ENCODE measurements at regions not wholly inside any gene's neighbourhood (a gene's known extent, or its start where the extent isn't known, plus 50 kb on each side); places are given as distances from the start of the nearest gene placed in this dataset.

DNA sequence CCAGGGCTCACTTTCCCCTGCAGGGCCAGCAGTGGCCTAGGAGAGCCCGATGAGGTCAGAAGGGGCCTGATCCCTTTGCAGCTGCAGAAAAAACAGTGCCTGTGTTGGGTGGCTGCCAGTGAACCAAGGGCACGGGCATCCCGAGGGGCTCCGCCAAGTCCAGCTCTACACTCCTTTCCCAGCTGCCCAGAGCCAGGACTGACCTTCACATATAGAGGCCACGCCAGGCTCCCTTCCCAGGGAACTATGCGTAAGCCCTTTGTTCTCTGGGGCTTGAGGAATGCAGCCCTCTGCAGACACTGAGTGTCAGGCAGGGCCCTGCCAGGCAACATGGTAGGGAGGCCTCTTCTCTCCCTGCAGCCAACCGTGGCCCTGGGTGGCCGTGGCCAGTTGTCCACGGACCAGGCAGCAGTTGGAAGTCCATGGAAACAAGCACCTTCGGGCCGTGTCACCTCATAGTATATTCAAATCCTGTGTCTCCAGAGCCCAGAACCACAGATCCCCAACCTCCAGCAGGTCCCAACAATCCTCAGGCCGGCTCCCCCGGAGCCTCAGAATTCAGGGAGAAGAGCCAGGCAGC lies 194.0 kb downstream of the NPHP4 start:
- CTCF ChIA-PET = no interaction called here
- Histone ChIP-seq H3K4me3 (ENCODE audit: low read length) (no peak overlapping the region), H3K36me3 (ENCODE audit: insufficient read depth, low read length) (no peaks in the 10 kb centered on the region), H3K4me1 (ENCODE audit: insufficient read depth, low read length) (no peaks in the 10 kb centered on the region), H3K9me3 (ENCODE audit: low read length) (no peaks in the 10 kb centered on the region), H3K27ac (ENCODE audit: low read depth, low read length) (no peak overlapping the region), H3K27me3 (ENCODE audit: insufficient read depth, low read length, poor library complexity, severe bottlenecking) (no peaks in the 10 kb centered on the region)
- Mint-ChIP-seq H3K27ac (no peak overlapping the region), H3K27me3 (peaks cover 4 to 23% of the 10 kb centered on the region in 2 donors), H3K36me3 (no peaks in the 10 kb centered on the region), H3K9me3 (peaks cover 0 to 2% (median 0%) of the 10 kb centered on the region in 5 donors), H3K4me1 (no peaks in the 10 kb centered on the region), H3K4me3 (no peak overlapping the region)
- DNase-seq = no peak
- POLR2A ChIA-PET = no interaction called here

DNA sequence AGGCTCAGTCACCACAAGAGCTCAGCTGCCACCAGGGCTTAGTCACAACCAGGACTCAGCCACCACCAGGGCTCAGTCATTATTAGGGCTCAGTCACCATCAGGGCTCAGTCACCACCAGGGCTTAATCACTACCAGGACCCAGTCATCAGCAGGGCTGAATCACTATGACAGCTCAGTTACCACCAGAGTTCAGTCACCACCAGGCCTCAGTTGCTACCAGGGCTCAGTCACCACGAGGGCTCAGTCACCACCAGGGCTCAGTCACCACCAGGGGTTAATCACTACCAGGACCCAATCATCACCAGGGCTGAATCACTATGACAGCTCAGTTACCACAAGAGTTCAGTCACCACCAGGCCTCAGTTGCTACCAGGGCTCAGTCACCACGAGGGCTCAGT lies 196.2 kb downstream of the NPHP4 start:
- Mint-ChIP-seq H3K36me3 (no peaks in the 10 kb centered on the region), H3K27ac (no peak overlapping the region), H3K4me1 (no peaks in the 10 kb centered on the region), H3K9me3 (peaks cover 0 to 4% (median 2%) of the 10 kb centered on the region in 5 donors), H3K4me3 (no peak overlapping the region), H3K27me3 (peaks cover 6 to 30% of the 10 kb centered on the region in 2 donors)
- no peak for DNase-seq
- H3K4me3 ChIP-seq (ENCODE audit: low read length) = no peak overlapping the region
- H3K9me3 ChIP-seq (ENCODE audit: low read length) = no peaks in the 10 kb centered on the region
- ChIA-PET CTCF (no interaction called here), POLR2A (no interaction called here)
- no peaks in the 10 kb centered on the region for H3K36me3 ChIP-seq (ENCODE audit: insufficient read depth, low read length)
- H3K4me1 ChIP-seq (ENCODE audit: insufficient read depth, low read length) = no peaks in the 10 kb centered on the region
- no peaks in the 10 kb centered on the region for H3K27me3 ChIP-seq (ENCODE audit: insufficient read depth, low read length, poor library complexity, severe bottlenecking)
- no peak overlapping the region for H3K27ac ChIP-seq (ENCODE audit: low read depth, low read length)

DNA sequence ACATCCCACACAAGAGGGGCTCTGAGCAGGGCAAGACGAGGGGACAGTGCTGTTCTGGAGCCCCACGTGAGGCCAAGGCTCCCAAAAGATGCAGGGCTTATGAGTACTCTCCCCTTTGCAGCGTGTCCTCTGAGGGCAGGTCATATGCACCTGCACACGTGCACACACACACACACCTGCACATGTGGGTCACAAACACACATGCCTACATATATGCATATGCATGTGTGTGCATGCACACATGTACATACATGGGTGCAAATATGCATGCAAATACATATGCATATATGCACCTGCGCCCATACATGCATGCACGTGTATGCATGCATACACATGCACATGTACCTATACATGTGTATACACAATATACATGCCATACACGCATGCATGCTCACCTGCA lies 197.9 kb downstream of the NPHP4 start:
- ChIA-PET POLR2A (no interaction called here), CTCF (no interaction called here)
- Histone ChIP-seq H3K27ac (ENCODE audit: low read depth, low read length) (no peak overlapping the region), H3K36me3 (ENCODE audit: insufficient read depth, low read length) (no peaks in the 10 kb centered on the region), H3K9me3 (ENCODE audit: low read length) (no peaks in the 10 kb centered on the region), H3K4me3 (ENCODE audit: low read length) (no peak overlapping the region), H3K4me1 (ENCODE audit: insufficient read depth, low read length) (no peaks in the 10 kb centered on the region), H3K27me3 (ENCODE audit: insufficient read depth, low read length, poor library complexity, severe bottlenecking) (no peaks in the 10 kb centered on the region)
- Mint-ChIP-seq H3K36me3 (no peaks in the 10 kb centered on the region), H3K9me3 (peaks cover 5 to 13% (median 6%) of the 10 kb centered on the region in 5 donors), H3K27me3 (peaks cover 4 to 36% of the 10 kb centered on the region in 2 donors), H3K27ac (no peak overlapping the region), H3K4me3 (no peak overlapping the region), H3K4me1 (no peaks in the 10 kb centered on the region)
- DNase-seq = no peak

DNA sequence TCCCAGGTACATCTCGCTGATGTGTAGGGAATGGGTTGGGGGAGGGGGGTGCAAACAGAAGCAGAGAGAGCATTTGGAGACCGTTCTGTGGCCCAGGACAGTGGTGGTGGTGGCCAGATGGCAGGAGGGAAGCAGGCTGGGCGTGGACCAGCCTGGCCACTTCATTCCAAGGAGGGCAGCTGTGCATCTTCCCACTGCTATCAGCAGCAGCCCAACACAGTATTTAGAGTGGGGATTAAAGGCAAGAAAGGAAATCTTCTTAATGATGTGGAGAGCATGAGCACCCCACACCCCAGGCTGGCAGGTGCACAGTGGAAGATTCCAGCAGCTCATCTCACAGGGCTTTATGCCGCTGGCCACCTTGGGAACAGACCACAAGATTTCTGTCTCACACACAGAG lies 198.7 kb downstream of the NPHP4 start:
- ChIA-PET CTCF (no interaction called here), POLR2A (interaction anchor here (0.7 kb wide), 1 partner anchor 249 kb away, joined by 3 read pairs; no protein-coding TSS in a partner anchor)
- no peaks in the 10 kb centered on the region for H3K4me1 Mint-ChIP-seq
- no peaks in the 10 kb centered on the region for H3K36me3 Mint-ChIP-seq
- H3K27ac Mint-ChIP-seq = no peak overlapping the region
- DNase-seq = no peak
- no peaks in the 10 kb centered on the region for H3K4me1 ChIP-seq (ENCODE audit: insufficient read depth, low read length)
- peaks cover 4 to 31% of the 10 kb centered on the region in 2 donors for H3K27me3 Mint-ChIP-seq
- H3K36me3 ChIP-seq (ENCODE audit: insufficient read depth, low read length) = no peaks in the 10 kb centered on the region
- H3K9me3 Mint-ChIP-seq = peaks cover 6 to 15% (median 8%) of the 10 kb centered on the region in 5 donors
- no peaks in the 10 kb centered on the region for H3K9me3 ChIP-seq (ENCODE audit: low read length)
- H3K27me3 ChIP-seq (ENCODE audit: insufficient read depth, low read length, poor library complexity, severe bottlenecking) = no peaks in the 10 kb centered on the region
- H3K4me3 Mint-ChIP-seq = no peak overlapping the region
- H3K27ac ChIP-seq (ENCODE audit: low read depth, low read length) = no peak overlapping the region
- H3K4me3 ChIP-seq (ENCODE audit: low read length) = no peak overlapping the region

DNA sequence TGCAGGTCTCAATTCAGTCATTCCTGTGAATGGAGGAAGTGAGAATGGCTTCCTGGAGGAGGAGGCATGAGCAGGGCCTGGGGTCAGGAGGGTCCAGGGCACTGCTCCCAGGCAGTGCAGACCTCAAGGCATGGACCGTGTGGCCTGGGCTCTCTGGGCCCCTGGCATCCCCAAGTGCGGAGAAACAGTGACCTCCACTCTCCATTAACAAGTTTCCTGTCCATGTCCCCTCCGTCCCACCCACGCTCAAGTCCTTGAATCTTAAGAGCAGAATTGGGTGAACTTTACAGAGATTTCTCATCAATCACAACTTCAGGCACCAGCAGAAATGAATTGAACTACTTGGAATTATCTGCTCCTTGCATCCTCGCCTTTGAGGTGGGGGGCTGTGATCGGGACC lies 211.1 kb downstream of the NPHP4 start:
- POLR2A ChIA-PET = no interaction called here
- H3K9me3 Mint-ChIP-seq = peaks cover 0 to 5% (median 4%) of the 10 kb centered on the region in 5 donors

DNA sequence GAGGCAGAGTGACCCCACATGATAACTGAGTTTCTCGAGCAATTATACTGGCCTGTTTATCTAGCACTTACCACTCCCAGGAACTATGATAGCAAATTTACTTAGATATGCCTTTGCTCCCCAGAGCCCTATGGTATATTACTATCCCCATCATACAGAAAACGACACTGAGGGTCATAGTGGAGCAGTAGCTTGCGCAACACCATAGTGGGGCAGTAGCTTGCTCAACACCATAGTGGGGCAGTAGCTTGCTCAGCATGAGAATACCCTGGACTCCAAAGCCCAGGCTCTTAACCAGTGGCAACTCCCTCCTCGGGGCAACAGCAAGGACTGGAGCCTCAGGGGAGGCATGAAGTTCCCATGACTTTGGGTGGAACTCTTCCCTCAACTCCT lies 211.9 kb downstream of the NPHP4 start:
- DNase-seq = no peak
- H3K27me3 ChIP-seq (ENCODE audit: insufficient read depth, low read length, poor library complexity, severe bottlenecking) = no peaks in the 10 kb centered on the region
- Mint-ChIP-seq H3K36me3 (no peaks in the 10 kb centered on the region), H3K9me3 (peaks cover 0 to 5% (median 4%) of the 10 kb centered on the region in 5 donors), H3K27ac (no peak overlapping the region), H3K27me3 (peaks cover 2 to 12% of the 10 kb centered on the region in 2 donors), H3K4me1 (no peaks in the 10 kb centered on the region), H3K4me3 (no peak overlapping the region)
- H3K4me3 ChIP-seq (ENCODE audit: low read length) = no peak overlapping the region
- POLR2A ChIA-PET = no interaction called here
- H3K27ac ChIP-seq (ENCODE audit: low read depth, low read length) = no peak overlapping the region
- no peaks in the 10 kb centered on the region for H3K4me1 ChIP-seq (ENCODE audit: insufficient read depth, low read length)
- H3K36me3 ChIP-seq (ENCODE audit: insufficient read depth, low read length) = no peaks in the 10 kb centered on the region
- no peaks in the 10 kb centered on the region for H3K9me3 ChIP-seq (ENCODE audit: low read length)
- CTCF ChIA-PET = no interaction called here

More for the DNA sequence above, 211.1 kb downstream of the NPHP4 start:
- Mint-ChIP-seq H3K4me3 (no peak overlapping the region), H3K4me1 (no peaks in the 10 kb centered on the region), H3K27ac (no peak overlapping the region), H3K27me3 (peaks cover 2 to 14% of the 10 kb centered on the region in 2 donors), H3K36me3 (no peaks in the 10 kb centered on the region)
- no peaks in the 10 kb centered on the region for H3K27me3 ChIP-seq (ENCODE audit: insufficient read depth, low read length, poor library complexity, severe bottlenecking)
- H3K9me3 ChIP-seq (ENCODE audit: low read length) = no peaks in the 10 kb centered on the region
- H3K4me3 ChIP-seq (ENCODE audit: low read length) = no peak overlapping the region
- H3K36me3 ChIP-seq (ENCODE audit: insufficient read depth, low read length) = no peaks in the 10 kb centered on the region
- no peak overlapping the region for H3K27ac ChIP-seq (ENCODE audit: low read depth, low read length)
- CTCF ChIA-PET = no interaction called here
- no peaks in the 10 kb centered on the region for H3K4me1 ChIP-seq (ENCODE audit: insufficient read depth, low read length)
- no peak for DNase-seq

DNA sequence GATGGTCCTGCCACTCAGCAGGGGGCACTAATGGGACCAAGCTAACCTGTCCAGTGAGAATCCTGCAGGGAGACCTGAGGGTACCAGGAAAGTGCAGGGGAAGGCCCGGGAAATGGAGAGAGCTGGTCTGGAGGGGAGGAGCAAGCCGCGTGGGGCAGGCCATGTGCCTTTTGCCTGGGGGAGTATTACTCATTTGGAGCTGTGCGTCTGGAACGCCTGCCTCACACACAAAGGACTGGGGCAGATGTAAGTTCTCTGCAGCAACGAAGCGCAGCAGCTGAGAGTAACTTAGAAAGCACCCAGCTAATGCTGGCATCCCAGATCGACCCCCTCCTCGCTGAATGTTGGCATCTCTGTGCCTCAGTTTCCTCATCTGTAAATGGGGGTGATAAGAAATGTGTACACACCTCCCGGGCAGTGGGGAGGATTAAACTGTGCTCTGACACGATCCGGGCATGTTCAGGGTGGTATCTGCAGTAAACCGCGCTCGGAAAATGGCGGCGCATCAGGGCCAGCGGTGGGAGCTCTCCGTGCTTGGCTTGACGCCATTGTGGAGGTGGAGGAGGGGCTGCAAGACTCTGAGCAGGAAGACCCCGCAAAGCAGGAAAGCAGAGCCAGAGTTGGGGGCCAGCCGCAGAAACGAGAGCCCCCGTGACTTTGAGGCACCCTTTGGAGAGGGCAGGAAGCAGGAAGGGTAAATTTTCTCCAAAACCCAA lies 212.5 kb downstream of the NPHP4 start:
- H3K27ac Mint-ChIP-seq = no peak overlapping the region
- no peaks in the 10 kb centered on the region for H3K4me1 Mint-ChIP-seq
- Histone ChIP-seq H3K4me3 (ENCODE audit: low read length) (no peak overlapping the region), H3K36me3 (ENCODE audit: insufficient read depth, low read length) (no peaks in the 10 kb centered on the region), H3K4me1 (ENCODE audit: insufficient read depth, low read length) (no peaks in the 10 kb centered on the region), H3K27ac (ENCODE audit: low read depth, low read length) (no peak overlapping the region), H3K27me3 (ENCODE audit: insufficient read depth, low read length, poor library complexity, severe bottlenecking) (no peaks in the 10 kb centered on the region), H3K9me3 (ENCODE audit: low read length) (no peaks in the 10 kb centered on the region)
- H3K27me3 Mint-ChIP-seq = peaks cover 2 to 10% of the 10 kb centered on the region in 2 donors
- no peak overlapping the region for H3K4me3 Mint-ChIP-seq
- H3K9me3 Mint-ChIP-seq = peaks cover 0 to 5% (median 4%) of the 10 kb centered on the region in 5 donors
- DNase-seq = no peak
- ChIA-PET CTCF (no interaction called here), POLR2A (no interaction called here)
- no peaks in the 10 kb centered on the region for H3K36me3 Mint-ChIP-seq

DNA sequence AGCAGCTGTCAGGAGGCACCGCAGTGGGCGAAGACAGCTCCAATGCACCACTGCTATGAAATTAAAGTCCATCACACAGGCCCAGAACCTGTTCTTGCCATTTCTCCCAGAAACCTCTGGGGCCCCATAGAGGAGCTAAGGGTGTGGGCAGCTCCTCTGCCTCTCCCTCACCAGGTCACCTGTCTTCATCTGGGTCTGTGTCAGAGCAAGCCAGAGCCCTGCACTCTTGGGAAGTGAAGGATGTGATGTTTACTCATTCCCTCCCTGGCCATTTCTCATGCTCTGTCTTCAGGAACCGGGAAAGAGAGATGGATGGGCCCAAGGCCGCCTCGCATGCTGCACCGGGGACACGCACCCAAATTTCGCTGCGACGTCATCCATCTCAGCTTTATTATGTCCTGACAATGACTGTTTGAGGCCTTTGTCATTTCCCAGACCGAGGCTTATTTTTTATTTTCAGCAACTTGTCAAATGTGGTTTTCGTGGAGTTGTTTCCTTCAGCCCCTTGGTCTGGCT lies 216.1 kb downstream of the NPHP4 start:
- Mint-ChIP-seq H3K4me3 (no peak overlapping the region), H3K4me1 (peaks cover 2 to 3% (median 2%) of the 10 kb centered on the region in 3 donors)

More for the DNA sequence above, 216.1 kb downstream of the NPHP4 start:
- Mint-ChIP-seq H3K36me3 (no peaks in the 10 kb centered on the region), H3K27me3 (peaks cover 4 to 13% of the 10 kb centered on the region in 2 donors), H3K27ac (no peak overlapping the region), H3K9me3 (peaks cover 0 to 5% (median 2%) of the 10 kb centered on the region in 5 donors)
- H3K4me3 ChIP-seq (ENCODE audit: low read length) = no peak overlapping the region
- no peak overlapping the region for H3K27ac ChIP-seq (ENCODE audit: low read depth, low read length)
- no peaks in the 10 kb centered on the region for H3K36me3 ChIP-seq (ENCODE audit: insufficient read depth, low read length)
- ChIA-PET POLR2A (no interaction called here), CTCF (no interaction called here)
- no peaks in the 10 kb centered on the region for H3K27me3 ChIP-seq (ENCODE audit: insufficient read depth, low read length, poor library complexity, severe bottlenecking)
- H3K9me3 ChIP-seq (ENCODE audit: low read length) = no peaks in the 10 kb centered on the region
- no peaks in the 10 kb centered on the region for H3K4me1 ChIP-seq (ENCODE audit: insufficient read depth, low read length)
- no peak for DNase-seq
